ENCODE measurements at regions not wholly inside any gene's neighbourhood (a gene's known extent, or its start where the extent isn't known, plus 50 kb on each side); places are given as distances from the start of the nearest gene placed in this dataset.

DNA sequence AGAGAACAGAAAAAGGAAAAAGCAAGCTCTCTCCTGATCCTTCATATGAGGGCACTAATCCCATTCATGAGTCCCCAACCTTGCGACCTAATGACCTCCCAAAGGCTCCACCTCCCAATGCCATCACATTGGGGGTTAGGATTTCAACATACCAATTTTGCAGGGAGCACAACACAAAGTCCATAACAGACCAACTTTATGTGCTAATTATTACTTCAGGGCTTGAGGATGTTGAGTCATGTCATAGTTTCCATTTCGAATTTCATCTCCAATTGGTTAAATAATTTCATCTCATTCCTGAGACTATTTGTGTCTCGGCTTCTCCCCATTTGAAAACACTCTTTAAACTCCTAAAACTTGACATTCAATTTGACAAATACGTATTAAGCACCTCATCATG lies 69.9 kb upstream of the KLF7 start:
- DNase-seq, result no peak

DNA sequence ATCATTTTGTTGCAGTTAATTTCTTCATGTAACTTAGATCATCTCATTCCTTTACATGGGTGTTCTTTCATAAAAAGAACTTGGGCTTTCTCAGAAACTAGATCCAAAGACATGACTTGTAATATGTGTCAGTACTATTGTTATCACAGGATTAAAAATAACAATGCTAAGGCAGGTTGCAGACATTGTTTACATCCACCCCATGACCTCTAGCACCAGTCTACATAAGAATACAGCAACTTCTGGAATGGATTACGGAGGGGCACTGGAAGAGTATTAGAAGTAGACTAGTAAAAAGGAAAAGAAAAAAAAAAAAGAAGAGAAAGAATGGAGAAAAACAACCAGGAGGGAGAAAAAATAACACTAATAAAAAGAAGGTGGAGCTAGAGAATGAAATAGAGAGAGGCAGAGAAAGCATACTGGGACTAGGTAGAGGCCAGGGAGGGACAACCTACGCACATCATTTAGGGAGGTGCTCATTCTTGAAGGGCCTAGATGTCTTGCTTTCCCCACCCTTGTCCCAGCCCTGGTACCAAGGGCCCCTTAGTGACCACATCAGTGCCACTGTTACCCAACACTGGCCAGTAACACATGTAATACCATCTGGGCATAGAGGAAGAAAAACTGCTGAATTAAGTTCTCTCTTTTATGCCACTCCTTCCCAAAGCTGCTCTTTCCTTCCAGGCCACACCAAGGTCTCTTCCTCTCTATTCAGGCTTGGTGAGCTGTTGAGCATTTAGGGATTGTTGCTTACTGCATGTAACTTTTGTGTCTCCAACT lies 70.6 kb upstream of the KLF7 start:
- no peak for DNase-seq

DNA sequence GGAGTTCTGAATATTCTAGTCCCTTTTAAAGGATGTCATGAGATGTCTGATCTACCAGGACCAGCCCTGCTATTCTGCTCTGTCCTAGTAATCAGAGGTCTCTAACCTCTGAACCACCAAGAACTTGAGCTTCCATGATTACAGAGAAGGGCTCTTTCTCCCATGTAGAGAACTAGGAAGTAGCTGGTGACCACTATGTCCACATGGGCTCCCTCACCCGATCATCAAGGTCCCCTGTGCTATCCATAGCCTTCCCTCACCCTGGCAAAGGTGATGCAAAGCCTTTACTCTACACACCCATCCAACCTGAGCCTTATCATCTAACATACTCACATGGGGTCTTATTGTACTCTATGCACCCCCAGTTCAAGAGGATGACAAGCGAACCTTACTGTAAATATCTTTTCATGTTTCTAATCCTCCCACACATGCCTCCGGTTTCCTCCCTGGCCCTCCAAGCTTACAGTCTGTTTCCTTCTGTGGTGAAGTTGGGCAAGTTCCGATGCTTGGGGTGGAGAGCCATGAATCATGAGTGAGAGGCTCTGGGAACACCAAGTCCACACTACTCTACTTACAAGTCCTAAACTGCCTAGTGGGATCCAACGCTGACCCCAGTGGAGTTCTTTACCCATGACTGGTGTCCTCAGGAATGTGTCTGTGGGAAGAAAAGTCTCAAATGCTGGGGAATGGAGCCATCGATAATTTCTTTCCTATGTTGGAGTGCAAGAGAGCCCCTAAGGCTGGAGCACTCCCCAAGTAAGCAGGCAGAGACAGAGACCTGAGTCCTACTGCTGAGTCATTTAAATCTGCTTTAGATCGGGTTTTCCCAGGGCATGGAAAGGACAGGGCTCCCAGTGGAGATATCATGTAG lies 73.3 kb upstream of the KLF7 start:
- no peak for DNase-seq

DNA sequence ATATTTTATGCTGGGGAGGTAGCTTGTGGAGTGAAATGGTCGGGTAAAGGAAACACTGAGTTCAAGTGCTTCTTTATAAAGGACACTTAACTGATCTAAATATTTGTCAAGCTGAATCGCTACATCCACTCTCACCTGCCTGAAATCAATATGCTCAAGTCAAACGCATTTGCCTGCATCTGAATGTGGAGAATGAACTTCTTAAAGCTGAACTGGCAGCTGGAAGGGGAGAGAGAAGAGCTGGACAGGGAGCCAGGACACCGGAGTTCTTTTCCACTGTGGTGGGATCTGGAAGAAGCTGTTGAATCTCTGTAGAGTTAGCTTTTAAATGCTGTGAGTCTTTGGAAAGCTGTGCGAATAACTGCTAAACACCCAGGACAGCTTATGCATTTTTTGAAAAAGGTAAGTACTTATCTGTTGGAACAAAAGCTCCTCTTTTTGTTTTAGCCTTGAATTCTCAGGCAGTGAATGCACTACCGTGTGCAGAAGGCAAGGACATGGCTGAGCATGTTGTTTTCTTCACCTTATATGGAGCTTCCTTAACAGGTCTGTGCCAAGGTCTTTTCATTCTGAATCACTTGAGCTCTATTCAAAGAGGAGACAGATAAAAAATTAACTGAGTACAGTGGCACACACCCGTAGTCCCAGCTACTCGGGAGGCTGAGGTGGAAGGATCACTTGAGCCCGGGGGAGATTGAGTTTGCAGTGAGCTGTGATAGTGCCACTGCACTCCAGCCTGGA lies 74.2 kb upstream of the KLF7 start:
- DNase-seq, result no peak

DNA sequence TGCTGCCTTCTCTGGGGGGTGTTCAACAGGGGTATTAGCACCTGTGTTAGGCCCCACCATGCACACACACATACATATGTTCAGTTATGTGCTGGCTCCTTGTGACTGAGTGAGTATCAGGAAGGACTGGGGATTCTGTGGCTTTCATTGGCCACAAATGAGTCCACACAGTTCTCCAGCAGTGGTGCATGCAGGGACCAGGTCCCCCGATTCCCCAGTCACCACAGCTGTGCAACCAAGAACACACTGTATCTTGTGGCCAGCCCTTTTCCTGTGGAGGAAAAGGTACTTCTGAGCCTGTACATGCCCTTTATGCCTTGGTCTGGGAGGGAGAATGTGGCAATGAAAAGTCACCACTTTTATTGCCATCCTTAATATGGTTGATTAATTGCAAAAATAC lies 74.9 kb upstream of the KLF7 start:
- DNase-seq, result no peak

DNA sequence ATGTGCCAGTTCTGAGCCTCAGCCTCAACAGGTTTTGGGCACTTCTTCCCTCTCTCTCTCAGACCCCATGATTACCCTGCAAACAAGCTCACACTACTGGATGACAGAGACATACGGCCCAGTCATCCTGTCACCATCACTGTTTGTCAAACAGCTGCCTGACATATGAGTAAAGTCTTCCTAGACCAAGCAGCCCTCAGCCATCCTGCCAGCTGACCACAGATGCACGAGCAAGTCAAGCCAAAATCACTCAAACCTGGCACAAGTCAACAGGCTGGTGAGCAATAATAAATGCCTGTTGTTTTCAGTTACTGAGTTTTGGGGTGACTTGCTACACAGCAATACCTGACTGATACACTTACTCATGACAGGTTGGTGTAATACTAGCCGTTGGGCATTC lies 75.5 kb upstream of the KLF7 start:
- DNase-seq, result no peak

DNA sequence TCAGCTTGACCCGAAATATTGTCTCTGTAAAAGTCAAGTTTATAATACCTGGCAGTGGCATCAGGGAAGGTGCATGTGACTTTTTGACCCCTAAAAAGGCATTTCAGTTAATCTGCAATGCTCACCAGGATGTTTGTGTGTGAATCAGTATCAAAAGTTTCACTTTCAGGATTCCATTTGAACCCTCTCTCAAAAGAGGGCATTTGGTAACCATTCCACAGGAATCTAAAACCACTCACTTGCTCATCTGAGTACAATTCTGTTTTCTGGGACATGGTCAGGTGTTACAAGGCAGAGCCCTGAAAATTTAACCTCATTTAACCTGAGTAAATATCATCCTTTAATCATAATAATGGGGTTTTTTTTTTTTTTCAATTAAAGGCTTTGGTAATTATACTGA lies 77.9 kb upstream of the KLF7 start:
- no peak for DNase-seq

DNA sequence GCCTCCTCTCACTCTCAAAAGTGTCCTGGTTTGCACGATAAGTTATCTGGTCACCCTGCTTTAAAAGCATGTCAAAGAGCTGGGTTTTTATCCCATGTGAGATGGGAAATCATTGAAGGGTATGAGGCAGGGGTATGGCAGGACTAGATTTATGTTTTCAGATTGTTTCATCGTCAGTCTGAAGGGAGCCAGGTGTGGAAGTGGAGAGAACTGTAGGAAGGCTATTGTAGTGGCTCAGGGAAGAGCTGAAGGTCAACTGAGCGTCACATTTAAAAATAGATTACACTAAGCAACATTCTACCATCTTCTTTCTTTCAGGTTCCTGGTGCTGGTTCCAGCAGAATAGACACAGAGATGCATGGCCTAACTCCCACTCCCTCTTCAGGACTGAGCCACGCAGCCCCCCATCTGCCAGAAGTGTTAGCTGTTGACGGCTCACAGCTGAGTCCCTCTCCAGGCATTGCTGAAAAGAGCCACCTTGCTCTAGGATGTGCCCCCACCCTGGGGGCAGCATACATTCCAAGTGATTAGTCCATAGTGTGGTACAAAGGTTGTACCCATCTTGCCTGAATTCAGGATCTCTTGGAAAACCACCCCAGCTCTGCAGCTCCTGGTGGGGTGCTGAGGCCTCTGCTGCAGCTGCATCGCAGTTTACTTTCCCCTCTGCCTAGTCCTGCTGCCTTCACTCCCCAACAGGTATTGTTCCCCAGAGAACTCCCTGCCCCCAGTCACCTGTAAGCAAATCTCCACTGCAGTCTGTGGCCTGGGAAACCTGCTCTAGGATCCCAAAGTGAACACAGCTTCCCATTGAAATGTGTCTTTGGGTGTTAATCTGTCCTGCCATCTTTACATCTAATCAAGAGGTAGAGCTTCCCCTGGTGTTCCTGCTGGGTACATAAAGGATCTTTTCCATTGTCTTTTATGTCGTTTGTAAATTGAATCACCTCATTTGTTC lies 79.5 kb upstream of the KLF7 start:
- DNase-seq, result no peak

DNA sequence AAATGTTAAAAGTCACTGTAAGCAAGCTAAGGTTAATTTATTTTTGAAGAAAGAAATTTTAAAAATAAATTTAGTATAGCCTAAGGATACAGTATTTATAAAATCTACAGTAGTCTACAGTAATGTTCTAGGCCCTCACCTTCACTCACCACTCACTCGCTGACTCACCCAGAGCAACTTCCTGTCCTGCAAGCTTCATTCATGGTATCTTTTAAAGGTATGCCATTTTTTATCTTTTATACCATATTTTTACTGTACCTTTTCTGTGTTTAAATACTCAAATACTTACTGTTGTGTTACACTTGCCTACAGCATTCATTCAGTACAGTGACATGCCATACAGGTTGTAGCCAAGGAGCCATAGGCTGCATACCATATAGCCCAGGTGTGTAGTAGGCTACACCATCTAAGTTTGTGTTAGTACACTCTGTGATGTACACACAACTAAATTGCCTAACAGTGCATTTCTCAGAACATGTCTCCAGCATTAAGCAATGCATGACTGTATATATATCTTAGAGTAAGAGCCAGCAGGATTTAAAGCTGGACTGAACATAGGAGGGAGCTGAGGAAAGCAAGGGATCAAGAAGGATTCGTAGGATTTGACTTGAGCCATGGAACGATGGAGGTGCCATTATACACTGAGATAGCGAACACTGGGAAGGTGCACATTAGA lies 83.1 kb upstream of the KLF7 start:
- DNase-seq, result no peak

DNA sequence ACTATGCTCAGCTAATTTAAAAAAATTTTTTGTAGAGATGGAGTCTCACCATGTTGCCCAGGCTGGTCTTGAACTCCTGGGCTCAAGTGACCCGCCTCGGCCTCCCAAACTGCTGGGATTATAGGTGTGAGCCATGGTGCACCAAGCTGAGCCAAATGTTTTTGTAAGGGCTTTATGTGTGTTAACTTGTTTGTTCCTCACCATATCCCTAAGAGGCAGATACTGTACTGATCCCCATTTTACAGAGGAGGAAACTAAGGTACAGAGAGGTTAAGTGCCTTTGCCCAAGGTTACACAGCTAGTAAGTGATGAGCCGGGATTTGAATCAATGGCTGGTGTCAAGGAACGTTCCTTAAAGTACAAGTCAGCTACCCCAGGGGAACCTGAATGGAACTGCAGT lies 85.3 kb upstream of the KLF7 start:
- no peak for DNase-seq

DNA sequence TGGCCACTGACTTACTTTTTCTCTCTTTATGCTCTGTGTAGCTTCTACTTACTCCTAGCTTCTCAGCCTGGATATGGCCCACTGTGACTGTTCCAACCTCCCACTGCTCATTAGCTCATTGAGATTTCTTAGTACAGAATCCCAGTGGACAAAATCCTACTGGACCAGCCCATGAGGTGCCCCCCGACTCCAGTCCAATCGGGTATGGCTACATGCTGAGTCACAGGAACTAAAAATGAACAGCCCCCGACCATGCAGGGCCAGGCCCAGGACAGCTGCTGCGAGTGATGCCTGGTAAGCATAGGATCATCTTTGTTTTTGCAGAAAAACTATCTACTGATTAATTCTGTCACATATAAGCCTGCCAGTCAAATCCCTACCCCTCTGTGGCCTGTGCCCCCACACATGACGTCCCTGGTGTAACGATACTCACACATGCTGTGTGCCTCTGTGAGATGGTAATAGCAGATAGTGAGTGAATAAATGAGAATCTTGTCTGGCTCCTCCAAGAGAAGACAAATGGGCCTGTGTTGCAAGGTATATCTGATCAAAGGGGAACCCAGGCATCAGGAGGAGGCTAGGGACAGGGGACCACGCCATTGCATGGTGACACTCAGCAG lies 85.9 kb upstream of the KLF7 start:
- peak in 1 of 51 donors; percentile 6 for DNase-seq

DNA sequence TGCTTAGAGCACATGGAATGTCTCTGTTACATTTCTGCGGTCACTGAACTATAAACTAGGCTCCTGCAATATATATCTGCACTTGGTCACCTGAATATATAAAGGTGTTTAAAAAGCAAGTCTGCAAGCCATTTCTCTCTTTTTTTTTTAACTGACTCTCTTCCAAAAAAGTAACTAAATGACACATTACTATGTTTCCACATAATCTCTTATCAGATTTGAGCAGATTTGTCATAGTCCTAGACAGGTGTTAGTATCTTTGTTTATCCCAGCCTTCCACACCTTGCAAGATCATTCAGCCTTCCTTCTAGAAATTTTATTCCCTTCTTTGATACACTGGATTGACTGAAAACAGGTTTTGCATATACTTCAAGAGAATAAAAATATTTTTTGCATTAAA lies 86.7 kb upstream of the KLF7 start:
- no peak for DNase-seq

DNA sequence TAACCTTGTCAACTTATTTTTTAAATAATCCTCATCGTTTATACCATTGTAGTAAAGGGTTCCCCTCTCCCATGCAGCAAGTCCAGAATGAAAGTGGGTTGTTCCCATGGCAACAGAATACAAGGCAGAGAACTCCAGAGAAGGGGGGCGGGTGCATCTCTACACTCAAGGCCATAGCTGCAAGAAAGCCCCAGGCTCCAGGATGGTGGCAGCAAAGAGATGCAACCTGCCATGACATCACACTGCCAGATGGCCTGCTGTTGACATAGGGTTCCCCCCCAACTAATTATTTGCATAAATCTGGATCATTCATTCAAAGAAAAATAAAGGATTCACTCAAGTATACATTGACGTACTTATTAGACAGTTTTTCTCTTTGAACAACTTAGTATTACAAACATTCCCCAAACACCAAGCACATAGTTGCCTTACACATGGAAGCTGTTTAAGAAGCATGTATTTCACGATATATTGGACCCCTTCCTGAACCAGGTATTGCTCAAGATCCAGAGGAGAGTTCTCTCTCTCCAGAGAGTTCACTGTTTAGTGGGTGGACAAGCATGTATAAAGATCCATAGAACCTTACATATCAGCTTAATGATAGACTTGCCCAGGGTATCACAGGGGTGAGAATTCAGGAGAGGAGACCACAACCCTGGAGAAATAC lies 87.4 kb upstream of the KLF7 start:
- DNase-seq, result peak in 22 of 51 donors; percentile 10 to 62 (median 29)

DNA sequence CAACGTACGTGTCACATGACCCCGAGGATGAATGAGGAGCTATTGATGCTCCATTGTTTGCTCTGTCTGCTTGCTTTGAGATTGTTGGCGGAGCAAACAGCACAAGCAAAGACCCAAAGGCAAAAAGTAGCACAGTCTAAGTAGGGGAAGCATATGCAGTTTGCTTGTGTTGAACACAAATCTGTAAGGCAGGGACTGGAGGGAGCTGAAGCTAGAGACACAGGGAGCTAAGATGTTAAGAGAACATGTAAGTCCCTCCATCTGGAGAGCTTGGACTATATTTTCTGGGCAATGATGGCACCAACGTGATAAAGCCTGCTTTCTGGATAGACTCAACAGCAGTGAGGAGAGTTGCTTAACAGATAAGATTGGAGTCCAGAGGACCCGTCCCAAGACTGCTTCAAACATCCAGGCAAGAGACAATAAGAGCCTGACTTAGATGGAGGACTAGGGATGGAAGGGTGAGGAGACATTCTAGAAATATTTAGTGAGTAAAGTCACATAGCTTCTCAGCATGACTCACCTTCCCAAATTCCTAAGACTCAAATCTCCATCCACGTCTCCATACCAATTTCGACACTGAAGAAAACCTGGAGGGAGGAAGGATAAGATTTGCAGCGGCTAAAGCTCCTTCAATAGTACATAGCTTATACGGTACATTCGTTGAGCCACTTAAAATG lies 88.1 kb upstream of the KLF7 start:
- peak in 1 of 51 donors; percentile 7 for DNase-seq

DNA sequence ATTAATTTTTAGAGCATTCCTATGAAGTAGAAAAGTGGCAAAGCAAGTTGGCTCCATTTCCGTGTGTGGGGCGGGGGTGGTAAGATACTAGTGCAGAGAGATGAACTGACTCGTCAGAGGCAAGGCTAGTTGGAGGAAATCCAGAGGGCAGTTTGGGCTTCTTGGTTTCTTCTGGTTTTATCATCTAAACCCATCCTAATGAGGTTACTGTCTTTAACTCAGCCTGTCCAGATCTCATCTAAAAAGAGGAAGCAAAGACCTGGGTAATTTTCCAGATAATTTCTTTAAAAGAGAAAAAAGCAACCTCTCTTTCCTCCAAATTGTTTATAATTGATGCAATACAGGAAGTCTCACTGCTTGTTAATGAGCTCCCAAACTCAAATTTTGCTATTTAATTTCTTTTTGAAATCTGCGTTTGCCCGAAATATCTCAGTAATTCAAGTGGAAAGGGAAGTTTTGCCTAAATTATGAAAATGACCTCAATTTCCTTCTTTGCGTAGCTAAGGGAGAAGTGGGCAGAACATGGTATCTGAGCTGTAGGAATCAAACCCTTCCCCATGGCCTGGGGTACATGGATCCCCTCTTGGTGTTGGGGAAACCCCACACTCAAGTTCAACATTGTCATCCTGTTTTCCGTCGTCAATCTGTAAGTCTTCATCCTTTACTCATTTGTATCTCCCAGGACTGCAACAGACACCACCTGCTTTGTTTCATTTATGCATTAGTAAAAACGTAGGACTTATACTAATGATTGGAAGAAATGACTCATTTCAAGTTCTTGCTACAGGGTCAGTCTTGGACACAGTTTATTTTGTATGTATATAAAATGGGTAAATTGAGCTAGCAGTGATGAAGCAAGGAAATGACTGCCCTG lies 89.1 kb upstream of the KLF7 start:
- DNase-seq, result no peak

DNA sequence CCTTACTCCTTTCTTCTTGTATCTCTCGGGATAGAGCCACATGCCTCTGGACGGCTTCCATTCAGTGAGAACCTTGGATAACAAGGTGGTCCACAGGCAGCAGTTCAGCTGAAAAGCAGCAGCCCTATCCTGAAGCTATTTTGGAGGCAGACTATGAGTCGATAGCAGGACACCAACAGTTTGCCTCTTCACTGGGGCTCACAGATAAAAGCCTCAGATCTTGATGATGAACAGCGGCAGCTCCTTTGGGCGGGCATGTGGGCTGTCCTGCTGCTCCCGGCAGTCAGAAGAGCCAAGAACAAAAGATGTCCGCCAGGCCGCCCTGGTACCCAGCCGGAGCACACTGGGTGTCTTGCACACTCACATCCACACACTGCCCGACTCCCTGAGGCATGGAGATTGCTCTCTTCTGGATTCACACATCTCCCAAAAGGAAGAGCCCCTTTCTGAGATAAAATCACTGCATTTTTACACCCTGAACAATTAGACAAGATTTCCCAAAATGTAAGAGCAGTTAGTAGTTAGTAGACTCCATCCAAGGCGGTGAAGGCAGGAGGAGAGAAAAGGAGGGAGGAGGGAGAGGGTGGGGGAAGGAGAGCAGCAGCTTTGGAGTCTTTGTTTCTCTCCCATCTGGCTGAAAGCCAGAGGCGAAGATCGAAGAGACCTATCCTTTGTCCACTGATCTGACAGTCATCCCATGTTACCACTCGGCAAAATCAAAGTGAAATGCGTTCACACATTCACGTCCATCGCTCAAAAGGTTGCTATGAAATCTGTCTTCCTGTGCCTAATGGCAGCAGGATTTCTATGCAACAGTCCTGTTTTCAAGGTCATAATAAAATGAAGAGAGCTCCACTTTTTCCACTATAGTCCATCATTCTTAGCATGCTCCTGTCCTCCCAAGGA lies 90.1 kb upstream of the KLF7 start:
- peak in 14 of 51 donors; percentile 5 to 62 (median 22) for DNase-seq
